ENCODE measurements at regions not wholly inside any gene's neighbourhood (a gene's known extent, or its start where the extent isn't known, plus 50 kb on each side); places are given as distances from the start of the nearest gene placed in this dataset.

- no peak for TF ChIP-seq EZH2 (IDR thresholded peaks at IDR 0.05; ENCODE audit: low read length, missing control alignments)
- TF ChIP-seq, protein P1, sequence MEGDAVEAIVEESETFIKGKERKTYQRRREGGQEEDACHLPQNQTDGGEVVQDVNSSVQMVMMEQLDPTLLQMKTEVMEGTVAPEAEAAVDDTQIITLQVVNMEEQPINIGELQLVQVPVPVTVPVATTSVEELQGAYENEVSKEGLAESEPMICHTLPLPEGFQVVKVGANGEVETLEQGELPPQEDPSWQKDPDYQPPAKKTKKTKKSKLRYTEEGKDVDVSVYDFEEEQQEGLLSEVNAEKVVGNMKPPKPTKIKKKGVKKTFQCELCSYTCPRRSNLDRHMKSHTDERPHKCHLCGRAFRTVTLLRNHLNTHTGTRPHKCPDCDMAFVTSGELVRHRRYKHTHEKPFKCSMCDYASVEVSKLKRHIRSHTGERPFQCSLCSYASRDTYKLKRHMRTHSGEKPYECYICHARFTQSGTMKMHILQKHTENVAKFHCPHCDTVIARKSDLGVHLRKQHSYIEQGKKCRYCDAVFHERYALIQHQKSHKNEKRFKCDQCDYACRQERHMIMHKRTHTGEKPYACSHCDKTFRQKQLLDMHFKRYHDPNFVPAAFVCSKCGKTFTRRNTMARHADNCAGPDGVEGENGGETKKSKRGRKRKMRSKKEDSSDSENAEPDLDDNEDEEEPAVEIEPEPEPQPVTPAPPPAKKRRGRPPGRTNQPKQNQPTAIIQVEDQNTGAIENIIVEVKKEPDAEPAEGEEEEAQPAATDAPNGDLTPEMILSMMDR (conservative IDR thresholded peaks at IDR 0.05 in 1 of 2, IDR thresholded peaks at IDR 0.05 in 1 of 2; ENCODE audit: low read depth in 1 of 2, low read length in 2 of 2): no peak
These were observed 581.5 kb upstream of the CA10 start for GRCh38 chr17:52740006-52740405.
